ENCODE measurements at regions not wholly inside any gene's neighbourhood (a gene's known extent, or its start where the extent isn't known, plus 50 kb on each side); places are given as distances from the start of the nearest gene placed in this dataset.

GRCh38 chr13:47237571-47237970 lies 340.7 kb upstream of the HTR2A start:
- H3K9me3 Mint-ChIP-seq (ENCODE audit: insufficient read depth), result no peaks in the 10 kb centered on the region
- intact Hi-C loops (cut with micrococcal nuclease), result no loop called here
- Histone ChIP-seq H3K27me3 (replicated peaks in 1 of 4; ENCODE audit: control extremely low read depth in 1 of 4, control insufficient read depth in 3 of 4, insufficient read depth in 4 of 4, low read length in 3 of 4) (no peaks in the 10 kb centered on the region), H3K36me3 (replicated peaks in 1 of 2; ENCODE audit: control extremely low read depth in 1 of 2, control insufficient read depth in 1 of 2, extremely low read depth in 1 of 2, insufficient read depth in 2 of 2, low read length in 1 of 2) (no peaks in the 10 kb centered on the region), H4K20me1 (ENCODE audit: control insufficient read depth, insufficient read depth, low read length, poor library complexity, severe bottlenecking) (no peaks in the 10 kb centered on the region), H3K79me2 (ENCODE audit: control insufficient read depth, insufficient read depth, low read length) (no peaks in the 10 kb centered on the region), H3K4me3 (ENCODE audit: control extremely low read depth in 1 of 5, extremely low read depth in 1 of 5, insufficient read depth in 1 of 5, low read depth in 2 of 5, low read length in 4 of 5) (no peak overlapping the region), H3K4me2 (replicated peaks; ENCODE audit: low read depth, low read length, poor library complexity, severe bottlenecking) (no peak overlapping the region), H3K9me3 (ENCODE audit: control extremely low read depth in 1 of 3, control insufficient read depth in 2 of 3, insufficient read depth in 1 of 3, low read length in 2 of 3) (no peaks in the 10 kb centered on the region), H3K27ac (ENCODE audit: low read length in 2 of 2) (no peak overlapping the region), H3K9ac (ENCODE audit: low read length) (no peak overlapping the region), H2AFZ (ENCODE audit: insufficient read depth, low read depth, low read length, poor library complexity, severe bottlenecking) (no peak overlapping the region), H3K4me1 (ENCODE audit: control insufficient read depth in 2 of 2, insufficient read depth in 2 of 2, low read length in 2 of 2) (no peaks in the 10 kb centered on the region)
- no peaks in the 10 kb centered on the region for H3K27me3 Mint-ChIP-seq
- CTCF ChIA-PET, result no interaction called here
- H3K4me3 Mint-ChIP-seq, result no peak overlapping the region
- DNase-seq (no peak), ATAC-seq (ENCODE audit: low read depth) (no peak)
- no peak overlapping the region for H3K27ac Mint-ChIP-seq
- no peaks in the 10 kb centered on the region for H3K4me1 Mint-ChIP-seq
- POLR2A ChIA-PET, result no interaction called here
- WGBS (ENCODE audit: insufficient coverage), result 100% methylated on average over 1 of the region's 2 CpGs
- TF ChIP-seq, protein P1, sequence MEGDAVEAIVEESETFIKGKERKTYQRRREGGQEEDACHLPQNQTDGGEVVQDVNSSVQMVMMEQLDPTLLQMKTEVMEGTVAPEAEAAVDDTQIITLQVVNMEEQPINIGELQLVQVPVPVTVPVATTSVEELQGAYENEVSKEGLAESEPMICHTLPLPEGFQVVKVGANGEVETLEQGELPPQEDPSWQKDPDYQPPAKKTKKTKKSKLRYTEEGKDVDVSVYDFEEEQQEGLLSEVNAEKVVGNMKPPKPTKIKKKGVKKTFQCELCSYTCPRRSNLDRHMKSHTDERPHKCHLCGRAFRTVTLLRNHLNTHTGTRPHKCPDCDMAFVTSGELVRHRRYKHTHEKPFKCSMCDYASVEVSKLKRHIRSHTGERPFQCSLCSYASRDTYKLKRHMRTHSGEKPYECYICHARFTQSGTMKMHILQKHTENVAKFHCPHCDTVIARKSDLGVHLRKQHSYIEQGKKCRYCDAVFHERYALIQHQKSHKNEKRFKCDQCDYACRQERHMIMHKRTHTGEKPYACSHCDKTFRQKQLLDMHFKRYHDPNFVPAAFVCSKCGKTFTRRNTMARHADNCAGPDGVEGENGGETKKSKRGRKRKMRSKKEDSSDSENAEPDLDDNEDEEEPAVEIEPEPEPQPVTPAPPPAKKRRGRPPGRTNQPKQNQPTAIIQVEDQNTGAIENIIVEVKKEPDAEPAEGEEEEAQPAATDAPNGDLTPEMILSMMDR (IDR thresholded peaks at IDR 0.05), result no peak
- no peak for TF ChIP-seq EZH2 (IDR thresholded peaks at IDR 0.05; ENCODE audit: borderline replicate concordance, insufficient read depth, low read depth, low read length, poor library complexity, severe bottlenecking)

DNA sequence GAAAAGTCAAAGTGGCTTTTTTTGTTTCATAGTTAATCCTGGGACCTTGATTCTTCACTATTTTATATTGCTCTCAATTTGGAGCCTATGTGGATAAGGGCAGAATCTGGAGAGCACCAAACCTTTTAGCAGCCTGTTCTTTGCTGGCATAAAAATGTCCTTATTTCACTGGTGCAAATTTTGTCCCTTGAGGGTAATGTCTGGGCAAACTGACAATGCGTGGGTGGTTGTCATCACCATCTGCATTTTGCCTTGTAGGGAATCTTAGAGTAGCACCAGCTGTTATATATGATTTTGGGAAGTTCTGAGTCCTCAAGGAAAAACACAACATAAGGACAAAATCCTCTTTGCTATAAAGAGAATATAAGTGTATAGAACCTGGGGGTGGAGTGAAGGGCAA lies 336.9 kb upstream of the HTR2A start:
- no peaks in the 10 kb centered on the region for H3K27me3 Mint-ChIP-seq
- H3K36me3 ChIP-seq (replicated peaks in 1 of 2; ENCODE audit: control extremely low read depth in 1 of 2, control insufficient read depth in 1 of 2, extremely low read depth in 1 of 2, insufficient read depth in 2 of 2, low read length in 1 of 2), result no peaks in the 10 kb centered on the region

More for the DNA sequence above, 336.9 kb upstream of the HTR2A start:
- H3K9me3 Mint-ChIP-seq (ENCODE audit: insufficient read depth), result peaks cover 4% of the 10 kb centered on the region
- H3K79me2 ChIP-seq (ENCODE audit: control insufficient read depth, insufficient read depth, low read length), result no peaks in the 10 kb centered on the region
- no peaks in the 10 kb centered on the region for H3K27me3 ChIP-seq (replicated peaks in 1 of 4; ENCODE audit: control extremely low read depth in 1 of 4, control insufficient read depth in 3 of 4, insufficient read depth in 4 of 4, low read length in 3 of 4)
- H3K4me2 ChIP-seq (replicated peaks; ENCODE audit: low read depth, low read length, poor library complexity, severe bottlenecking), result no peak overlapping the region
- H3K27ac ChIP-seq (ENCODE audit: low read length in 2 of 2), result no peak overlapping the region
- H3K4me3 Mint-ChIP-seq, result no peak overlapping the region
- WGBS (ENCODE audit: insufficient coverage), result no CpG with 5 or more reads among the region's 1 CpG
- H3K27ac Mint-ChIP-seq, result no peak overlapping the region
- CTCF ChIA-PET, result no interaction called here
- intact Hi-C loops (cut with micrococcal nuclease), result no loop called here
- no peaks in the 10 kb centered on the region for H3K4me1 Mint-ChIP-seq
- no peak for DNase-seq
- no peaks in the 10 kb centered on the region for H3K4me1 ChIP-seq (ENCODE audit: control insufficient read depth in 2 of 2, insufficient read depth in 2 of 2, low read length in 2 of 2)
- H3K4me3 ChIP-seq (ENCODE audit: control extremely low read depth in 1 of 5, extremely low read depth in 1 of 5, insufficient read depth in 1 of 5, low read depth in 2 of 5, low read length in 4 of 5), result no peak overlapping the region
- POLR2A ChIA-PET, result no interaction called here
- H4K20me1 ChIP-seq (ENCODE audit: control insufficient read depth, insufficient read depth, low read length, poor library complexity, severe bottlenecking), result no peaks in the 10 kb centered on the region
- H3K9ac ChIP-seq (ENCODE audit: low read length), result no peak overlapping the region
- H2AFZ ChIP-seq (ENCODE audit: insufficient read depth, low read depth, low read length, poor library complexity, severe bottlenecking), result no peak overlapping the region
- ATAC-seq (ENCODE audit: low read depth), result no peak
- peaks cover 0 to 10% (median 2%) of the 10 kb centered on the region in 3 donors for H3K9me3 ChIP-seq (ENCODE audit: control extremely low read depth in 1 of 3, control insufficient read depth in 2 of 3, insufficient read depth in 1 of 3, low read length in 2 of 3)
- no peak for TF ChIP-seq EZH2 (IDR thresholded peaks at IDR 0.05; ENCODE audit: borderline replicate concordance, insufficient read depth, low read depth, low read length, poor library complexity, severe bottlenecking)
- TF ChIP-seq, protein P1 (IDR thresholded peaks at IDR 0.05), result no peak

Data from B cell (primary cell).